ENCODE measurements at regions not wholly inside any gene's neighbourhood (a gene's known extent, or its start where the extent isn't known, plus 50 kb on each side); places are given as distances from the start of the nearest gene placed in this dataset.
"Not testable (repeated sequence)": the region's sequence is repeated elsewhere in the genome, so short reads cannot be mapped to it uniquely, and the experiment has no call there.

GRCh38 chrX:73357294-73357693 is 89.6 kb upstream of the CDX4 start:
- intact Hi-C loops (cut with micrococcal nuclease; ENCODE audit: unreplicated experiment); DNase-seq (ENCODE audit: low read depth, low spot score); SMC1A ChIA-PET (ENCODE audit: uncharacterized antibody, unreplicated experiment); RAD21 ChIA-PET (ENCODE audit: unreplicated experiment); BruUV-seq (replicated peaks); POLR2A ChIA-PET; H4K20me1 ChIP-seq (ENCODE audit: control insufficient read depth, insufficient read depth); H3K27ac ChIP-seq (ENCODE audit: control insufficient read depth, insufficient read depth); ATAC-seq; H3K4me3 ChIP-seq; H3K4me2 ChIP-seq (ENCODE audit: control insufficient read depth, insufficient read depth); CTCF ChIA-PET; FAIRE-seq; H3K79me2 ChIP-seq (ENCODE audit: control insufficient read depth, insufficient read depth, low read length); H3K4me1 ChIP-seq (ENCODE audit: control insufficient read depth, insufficient read depth, low read length); H3K9ac ChIP-seq (ENCODE audit: control insufficient read depth, insufficient read depth, low read length); H3K36me3 ChIP-seq (ENCODE audit: control insufficient read depth in 2 of 2, insufficient read depth in 2 of 2, low read length in 1 of 2); H3K27me3 ChIP-seq (replicated peaks in 1 of 2; ENCODE audit: control insufficient read depth in 2 of 2, insufficient read depth in 2 of 2, low read length in 1 of 2); H3K9me3 ChIP-seq (replicated peaks; ENCODE audit: control insufficient read depth, insufficient read depth, low read length); in situ Hi-C loops (cut with MboI); H2AFZ ChIP-seq (ENCODE audit: control insufficient read depth, low read depth, low read length): not testable (repeated sequence)
- 15% methylated on average over 4 of the region's 4 CpGs for WGBS (ENCODE audit: insufficient coverage, insufficient replicate concordance, low lambda C conversion rate, missing lambda C conversion rate)

DNA sequence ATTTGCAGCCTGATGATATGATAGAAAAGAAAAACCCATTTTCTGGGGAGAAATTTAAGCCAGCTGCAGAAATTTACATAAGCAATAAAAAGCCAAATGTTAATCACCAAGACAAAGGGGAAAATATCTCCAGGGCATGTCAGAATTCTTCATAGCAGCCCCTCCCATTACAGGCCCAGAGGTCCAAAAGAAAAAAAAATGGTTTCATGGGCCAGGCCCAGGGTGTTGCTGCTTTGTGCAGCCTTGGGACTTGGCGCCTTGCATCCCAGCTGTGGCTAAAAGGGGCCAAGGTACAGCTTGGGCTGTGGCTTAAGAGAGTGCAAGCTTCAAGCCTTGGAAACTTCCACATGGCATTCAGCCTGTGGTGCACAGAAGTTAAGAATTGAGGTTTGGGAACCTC is 97.9 kb upstream of the CDX4 start:
- RAD21 ChIA-PET (ENCODE audit: unreplicated experiment): no interaction called here
- CTCF ChIA-PET: no interaction called here
- BruUV-seq (replicated peaks): no TSS peak
- H3K36me3 ChIP-seq (ENCODE audit: control insufficient read depth in 2 of 2, insufficient read depth in 2 of 2, low read length in 1 of 2): no peaks in the 10 kb centered on the region
- no peak overlapping the region for H3K4me2 ChIP-seq (ENCODE audit: control insufficient read depth, insufficient read depth)
- in situ Hi-C loops (cut with MboI) (no loop called here), intact Hi-C loops (cut with micrococcal nuclease; ENCODE audit: unreplicated experiment) (no loop called here)
- DNase-seq (ENCODE audit: low read depth, low spot score) (no peak), FAIRE-seq (no peak), ATAC-seq (no peak)
- H3K4me1 ChIP-seq (ENCODE audit: control insufficient read depth, insufficient read depth, low read length): no peaks in the 10 kb centered on the region
- no peak for TF ChIP-seq TCF12 (IDR thresholded peaks at IDR 0.05; ENCODE audit: low read depth, low read length)
- no peaks in the 10 kb centered on the region; the same call in 2 of the 3 replicates for H3K9me3 ChIP-seq (replicated peaks; ENCODE audit: control insufficient read depth, insufficient read depth, low read length)
- no peaks in the 10 kb centered on the region for H3K79me2 ChIP-seq (ENCODE audit: control insufficient read depth, insufficient read depth, low read length)
- POLR2A ChIA-PET: no interaction called here
- no peak overlapping the region for H2AFZ ChIP-seq (ENCODE audit: control insufficient read depth, low read depth, low read length)
- H4K20me1 ChIP-seq (ENCODE audit: control insufficient read depth, insufficient read depth): no peaks in the 10 kb centered on the region
- 0% methylated on average over 1 of the region's 1 CpG for WGBS (ENCODE audit: insufficient coverage, insufficient replicate concordance, low lambda C conversion rate, missing lambda C conversion rate)
- no peak overlapping the region for H3K27ac ChIP-seq (ENCODE audit: control insufficient read depth, insufficient read depth)
- H3K27me3 ChIP-seq (replicated peaks in 1 of 2; ENCODE audit: control insufficient read depth in 2 of 2, insufficient read depth in 2 of 2, low read length in 1 of 2): no peaks in the 10 kb centered on the region
- SMC1A ChIA-PET (ENCODE audit: uncharacterized antibody, unreplicated experiment): no interaction called here
- no peak overlapping the region for H3K4me3 ChIP-seq
- no peak overlapping the region for H3K9ac ChIP-seq (ENCODE audit: control insufficient read depth, insufficient read depth, low read length)

DNA sequence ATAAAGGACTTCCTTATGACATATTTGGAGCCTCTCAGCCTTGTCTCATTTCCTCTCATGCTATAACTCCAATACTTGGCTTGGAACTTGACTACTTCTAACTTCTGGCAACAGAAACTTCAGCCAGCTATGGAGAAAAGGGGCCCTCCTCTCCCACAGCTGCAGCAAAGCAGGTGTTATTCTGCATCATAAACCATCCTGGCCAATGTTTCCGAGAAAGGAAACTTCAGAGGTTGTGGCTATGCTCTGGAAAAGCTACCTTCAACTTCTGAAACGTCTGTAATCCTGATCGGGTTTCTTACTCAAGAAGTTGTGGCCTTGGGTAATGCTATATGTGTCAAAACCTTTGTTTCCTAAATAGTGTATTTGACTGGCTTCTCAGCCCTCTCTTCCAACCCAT is 109.5 kb upstream of the CDX4 start:
- DNase-seq (ENCODE audit: low read depth, low spot score): no peak

More for the DNA sequence above, 109.5 kb upstream of the CDX4 start:
- Histone ChIP-seq H3K9me3 (replicated peaks; ENCODE audit: control insufficient read depth, insufficient read depth, low read length) (no peaks in the 10 kb centered on the region), H3K27ac (ENCODE audit: control insufficient read depth, insufficient read depth) (no peak overlapping the region), H3K9ac (ENCODE audit: control insufficient read depth, insufficient read depth, low read length) (no peak overlapping the region), H3K27me3 (replicated peaks in 1 of 2; ENCODE audit: control insufficient read depth in 2 of 2, insufficient read depth in 2 of 2, low read length in 1 of 2) (no peaks in the 10 kb centered on the region), H3K4me2 (ENCODE audit: control insufficient read depth, insufficient read depth) (no peak overlapping the region), H4K20me1 (ENCODE audit: control insufficient read depth, insufficient read depth) (no peaks in the 10 kb centered on the region), H3K79me2 (ENCODE audit: control insufficient read depth, insufficient read depth, low read length) (no peaks in the 10 kb centered on the region), H3K4me3 (no peak overlapping the region), H2AFZ (ENCODE audit: control insufficient read depth, low read depth, low read length) (no peak overlapping the region), H3K4me1 (ENCODE audit: control insufficient read depth, insufficient read depth, low read length) (no peaks in the 10 kb centered on the region), H3K36me3 (ENCODE audit: control insufficient read depth in 2 of 2, insufficient read depth in 2 of 2, low read length in 1 of 2) (no peaks in the 10 kb centered on the region)
- TF ChIP-seq EP300 (IDR thresholded peaks at IDR 0.05; ENCODE audit: borderline replicate concordance in 1 of 2, control insufficient read depth in 1 of 2, low read depth in 2 of 2, low read length in 2 of 2): no peak
- TF ChIP-seq SRF (IDR thresholded peaks at IDR 0.05; ENCODE audit: low read depth in 2 of 2, low read length in 2 of 2): no peak
- no peak for TF ChIP-seq RFX5 (IDR thresholded peaks at IDR 0.05; ENCODE audit: low read depth, low read length)
- ATAC-seq (no peak), FAIRE-seq (no peak)
- 21% methylated on average over 3 of the region's 3 CpGs for whole genome bisulfite sequencing (ENCODE audit: insufficient coverage, insufficient replicate concordance, low lambda C conversion rate, missing lambda C conversion rate)
- POLR2A ChIA-PET: no interaction called here
- intact Hi-C loops (cut with micrococcal nuclease; ENCODE audit: unreplicated experiment) (no loop called here), in situ Hi-C loops (cut with MboI) (no loop called here)
- BruUV-seq (replicated peaks): no TSS peak
- RAD21 ChIA-PET (ENCODE audit: unreplicated experiment): no interaction called here
- SMC1A ChIA-PET (ENCODE audit: uncharacterized antibody, unreplicated experiment): no interaction called here
- CTCF ChIA-PET: no interaction called here

All from GM12878 (cell line).